K562 (cell line): ENCODE measurements at regions not wholly inside any gene's neighbourhood (a gene's known extent, or its start where the extent isn't known, plus 50 kb on each side); places are given as distances from the start of the nearest gene placed in this dataset.

Experiments
- ATAC-seq: fragments of 200-7000 bp; cut with Tn5 transposase; 3 replicates; pipeline ENCODE4 v1.9.1; 2020; ENCODE audit warnings: moderate library complexity
- BruUV-seq: library from RNA; stranded (reverse); fragments of 400-500 nt; replicated peaks from 2 replicates; lab custom pipeline; 2021; lab: Mats Ljungman, UMichigan
- CTCF ChIA-PET: fragments of 300-600 bp; formaldehyde crosslinking; extraction: SDS; loops from one replicate; lab custom pipeline; 2021; ENCODE audit warnings: low intra/inter-chr PET ratio; lab: Yijun Ruan, JAX
- POLR2A ChIA-PET: fragments of 300-600, 350-650 bp; sonication (Branson Sonifier 250); formaldehyde crosslinking; extraction: SDS; loops from one replicate; lab custom pipeline; 2021; ENCODE audit warnings: antibody characterized with exemption, inconsistent platforms; lab: Yijun Ruan, JAX
- DNase-seq, 4 experiments: peaks; one replicate each; pipeline versions ENCODE4 v3.0.0 to v3.0.0-alpha.2; 2011 to 2018; ENCODE audit warnings: low spot score in 3 of 4, mixed read lengths in 3 of 4; ENCODE audit errors: extremely low read depth in 1 of 4
- FAIRE-seq: peaks from 2 replicates; lab custom pipeline; 2011; peaks lifted over from hg19 to GRCh38; lab: Jason Lieb, UNC
- H2AFZ ChIP-seq: 2 replicates; pipeline ENCODE4 v1.6.0; 2011; ENCODE audit warnings: low read depth, low read length, control low read depth, inconsistent platforms
- H3K27ac ChIP-seq: fragments of 200-600 bp; 3 replicates; pipeline ENCODE4 v1.8.0; 2011; ENCODE audit warnings: low read depth, mild to moderate bottlenecking, control low read depth, inconsistent platforms, low read length, moderate library complexity, mixed read lengths; ENCODE audit errors: extremely low read depth
- H3K27me3 ChIP-seq, 2 experiments: fragments of 300-600 bp in 1 of 2; 2 replicates in 1 of 2; 3 replicates in 1 of 2; pipeline versions ENCODE4 v1.6.0 to v1.8.0; 2011; ENCODE audit warnings: inconsistent platforms in 2 of 2, low read length in 2 of 2, mild to moderate bottlenecking in 1 of 2, mixed read lengths in 1 of 2, moderate library complexity in 1 of 2; ENCODE audit not compliant: control insufficient read depth in 2 of 2, insufficient read depth in 2 of 2
- H3K36me3 ChIP-seq: fragments of 300-600 bp; 3 replicates; pipeline ENCODE4 v1.8.0; 2011; ENCODE audit warnings: mild to moderate bottlenecking, low read length, inconsistent platforms; ENCODE audit not compliant: control insufficient read depth, insufficient read depth
- H3K4me1 ChIP-seq, 2 experiments: fragments of 200-600 bp in 1 of 2; replicated peaks in 1 of 2; 2 replicates in 1 of 2; 3 replicates in 1 of 2; pipeline versions ENCODE4 v1.5.1 to v1.8.0; 2011; ENCODE audit warnings: inconsistent platforms in 2 of 2, low read length in 2 of 2, mild to moderate bottlenecking in 1 of 2, mixed read lengths in 1 of 2, moderate library complexity in 1 of 2; ENCODE audit not compliant: control insufficient read depth in 2 of 2, insufficient read depth in 2 of 2
- H3K4me2 ChIP-seq: 2 replicates; pipeline ENCODE4 v1.6.1; 2011; ENCODE audit warnings: low read length, control low read depth, inconsistent platforms, mixed read lengths; ENCODE audit not compliant: insufficient read depth
- H3K4me3 ChIP-seq: fragments of 200-600 bp; sonication (generic), shearing (Covaris generic); 2 replicates; pipeline ENCODE4 v1.5.1; 2016; ENCODE audit warnings: control low read depth, inconsistent platforms
- H3K79me2 ChIP-seq: fragments of 200-600 bp; 3 replicates; pipeline ENCODE4 v1.8.0; 2011; ENCODE audit warnings: low read length, inconsistent platforms; ENCODE audit not compliant: control insufficient read depth, insufficient read depth
- H3K9ac ChIP-seq, 2 experiments: 2 replicates each; pipeline versions ENCODE4 v1.6.0 to v1.6.1; 2011; ENCODE audit warnings: low read depth in 2 of 2, low read length in 2 of 2, control low read depth in 1 of 2, inconsistent platforms in 1 of 2, mild to moderate bottlenecking in 1 of 2, mixed read lengths in 1 of 2; ENCODE audit not compliant: insufficient read depth in 1 of 2
- H3K9me1 ChIP-seq: one replicate; pipeline ENCODE4 v1.6.0; 2011; ENCODE audit warnings: inconsistent platforms, mild to moderate bottlenecking, low read length, moderate library complexity; ENCODE audit not compliant: control insufficient read depth, insufficient read depth
- H3K9me3 ChIP-seq: replicated peaks from 2 replicates; pipeline ENCODE4 v1.5.1; 2011; ENCODE audit warnings: low read depth, low read length, inconsistent platforms; ENCODE audit not compliant: control insufficient read depth, insufficient read depth
- H4K20me1 ChIP-seq: replicated peaks from 2 replicates; pipeline ENCODE4 v1.6.1; 2011; ENCODE audit warnings: low read length, inconsistent platforms, mixed read lengths; ENCODE audit not compliant: control insufficient read depth, insufficient read depth
- CEBPZ ChIP-seq: fragments of 150-350 bp; IDR thresholded peaks from 2 replicates; pipeline ENCODE4 v1.6.1; 2014; ENCODE audit warnings: low read depth, mild to moderate bottlenecking, low read length, borderline replicate concordance
- CREB5 ChIP-seq: fragments of 250-450 bp; sonication (Bioruptor Pico); IDR thresholded peaks from 2 replicates; pipeline ENCODE4 v1.5.0; 2020; ENCODE audit warnings: mild to moderate bottlenecking
- EP400 ChIP-seq: fragments of 450-650 bp; IDR thresholded peaks from 2 replicates; pipeline ENCODE4 v1.6.1; 2017; ENCODE audit warnings: antibody characterized with exemption, mild to moderate bottlenecking, moderate library complexity
- HOXB6 ChIP-seq: fragments of 250-450 bp; sonication (Bioruptor Pico); IDR thresholded peaks from 2 replicates; pipeline ENCODE4 v1.5.1; 2022; ENCODE audit warnings: mild to moderate bottlenecking, borderline replicate concordance
- KDM1A ChIP-seq, 2 experiments: fragments of 450-650 bp; IDR thresholded peaks; 2 replicates each; pipeline ENCODE4 v1.6.1; 2016; ENCODE audit warnings: mild to moderate bottlenecking in 2 of 2
- MTF1 ChIP-seq: fragments of 250-450 bp; sonication (Bioruptor Pico); IDR thresholded peaks from 2 replicates; pipeline ENCODE4 v1.9.0; 2021; ENCODE audit warnings: moderate library complexity, mild to moderate bottlenecking, inconsistent platforms, borderline replicate concordance
- NCOA1 ChIP-seq: fragments of 450-650 bp; IDR thresholded peaks from 2 replicates; pipeline ENCODE4 v1.6.1; 2016; ENCODE audit warnings: low read depth
- NELFE ChIP-seq: IDR thresholded peaks from 2 replicates; pipeline ENCODE4 v1.6.1; 2011; ENCODE audit warnings: mild to moderate bottlenecking; ENCODE audit not compliant: insufficient read depth, insufficient read length
- NFATC3 ChIP-seq: fragments of 450-650 bp; IDR thresholded peaks from 2 replicates; pipeline ENCODE4 v1.6.1; 2017; ENCODE audit warnings: mild to moderate bottlenecking
- SMARCB1 ChIP-seq: IDR thresholded peaks from 2 replicates; pipeline ENCODE4 v1.6.1; 2011; ENCODE audit warnings: improper control_type of control experiment, low read depth; ENCODE audit not compliant: insufficient read length
- ZNF174 ChIP-seq: fragments of 250-450 bp; sonication (Bioruptor Pico); IDR thresholded peaks from 2 replicates; pipeline ENCODE4 v1.4.0; 2020; ENCODE audit warnings: mild to moderate bottlenecking
- ZNF277 ChIP-seq: fragments of 250-450 bp; sonication (Bioruptor Pico); IDR thresholded peaks from 2 replicates; pipeline ENCODE4 v1.8.0; 2022; ENCODE audit warnings: inconsistent platforms, mild to moderate bottlenecking, moderate library complexity, borderline replicate concordance
- WGBS: fragments of 100-300 bp; shearing (Covaris generic); methylation state at CpG from one replicate; pipeline ENCODE4 v1.1.6; 2016; ENCODE audit warnings: low coverage, mixed read lengths; ENCODE audit not compliant: insufficient coverage; ENCODE audit errors: missing lambda C conversion rate; 5-methylcytosine and 5-hydroxymethylcytosine counted together
- in situ Hi-C: fragments of 300-500 bp; cut with MboI; formaldehyde crosslinking; loops from 4 replicates; pipeline ENCODE4 v1.15.0; 2018; ENCODE audit warnings: inconsistent platforms, mixed read lengths
- intact Hi-C: fragments of 100-400 bp; cut with micrococcal nuclease; formaldehyde crosslinking; loops from 2 replicates; pipeline ENCODE4 v1.14.2; 2022

GRCh38 chr9:108631496-108632285 lies 224.1 kb downstream of the ACTL7B start:
- DNase-seq (no peak), ATAC-seq (no peak), FAIRE-seq (no peak)
- H3K36me3 ChIP-seq, result no peaks in the 10 kb centered on the region
- POLR2A ChIA-PET, result no interaction called here
- CTCF ChIA-PET, result no interaction called here
- WGBS, result 0% methylated on average over 3 of the region's 3 CpGs
- H4K20me1 ChIP-seq, result no peaks in the 10 kb centered on the region
- H3K4me2 ChIP-seq, result no peak overlapping the region
- H2AFZ ChIP-seq, result no peak overlapping the region
- in situ Hi-C loops, result no loop called here
- H3K27me3 ChIP-seq, result no peaks in the 10 kb centered on the region
- H3K9ac ChIP-seq, result no peak overlapping the region
- no peaks in the 10 kb centered on the region for H3K79me2 ChIP-seq
- no peaks in the 10 kb centered on the region for H3K9me1 ChIP-seq
- no TSS peak for BruUV-seq
- no peak overlapping the region for H3K4me3 ChIP-seq
- intact Hi-C loops, result no loop called here
- peaks cover 0 to 2% of the 10 kb centered on the region in 2 experiments; a peak in 1 of 5 replicates for H3K4me1 ChIP-seq
- no peak overlapping the region for H3K27ac ChIP-seq
- H3K9me3 ChIP-seq, result no peaks in the 10 kb centered on the region
- TF ChIP-seq CEBPZ (no peak), KDM1A (IDR thresholded peaks at IDR 0.05) (no peak), EP400 (no peak), MTF1 (no peak), CREB5 (CRISPR knock-in tag) (no peak), ZNF277 (CRISPR knock-in tag) (no peak), NELFE (no peak), NFATC3 (no peak), SMARCB1 (no peak), HOXB6 (CRISPR knock-in tag) (no peak), NCOA1 (no peak), ZNF174 (CRISPR knock-in tag) (no peak)
